GM23338 (cell line): ENCODE measurements at regions not wholly inside any gene's neighbourhood (a gene's known extent, or its start where the extent isn't known, plus 50 kb on each side); places are given as distances from the start of the nearest gene placed in this dataset.

Experiments
- ATAC-seq: fragments of 200-7000 bp; cut with Tn5 transposase; 3 replicates; pipeline ENCODE4 v1.9.1; 2020
- DNase-seq: peaks from one replicate; pipeline ENCODE4 v3.0.0-alpha.2; 2015; ENCODE audit warnings: low spot score
- H2AFZ ChIP-seq: fragments of 200-600 bp; sonication (generic); 2 replicates; pipeline ENCODE4 v1.8.0; 2016; ENCODE audit warnings: antibody characterized with exemption, mild to moderate bottlenecking, moderate library complexity
- H3F3A ChIP-seq: fragments of 200-600 bp; sonication (generic); replicated peaks from 2 replicates; pipeline ENCODE4 v1.8.0; 2017; ENCODE audit warnings: antibody characterized with exemption, mixed run types, low read depth
- H3K27ac ChIP-seq: fragments of 200-600 bp; sonication (generic); 2 replicates; pipeline ENCODE4 v1.6.1; 2016; ENCODE audit warnings: low read depth
- H3K27me3 ChIP-seq: fragments of 200-600 bp; sonication (generic); 2 replicates; pipeline ENCODE4 v1.8.0; 2016; ENCODE audit warnings: mild to moderate bottlenecking, mixed run types, moderate library complexity; ENCODE audit not compliant: insufficient read depth
- H3K36me3 ChIP-seq: fragments of 200-600 bp; sonication (generic); 2 replicates; pipeline ENCODE4 v1.8.0; 2016; ENCODE audit warnings: mild to moderate bottlenecking; ENCODE audit not compliant: insufficient read depth
- H3K4me1 ChIP-seq: fragments of 200-600 bp; sonication (generic); 2 replicates; pipeline ENCODE4 v1.8.0; 2016; ENCODE audit warnings: mild to moderate bottlenecking, moderate library complexity; ENCODE audit not compliant: insufficient read depth
- H3K4me2 ChIP-seq: fragments of 200-600 bp; sonication (generic); 2 replicates; pipeline ENCODE4 v1.7.1; 2017; ENCODE audit warnings: mixed run types
- H3K4me3 ChIP-seq: fragments of 200-600 bp; sonication (generic); 2 replicates; pipeline ENCODE4 v1.6.1; 2016; ENCODE audit warnings: mixed run types
- H3K79me2 ChIP-seq: fragments of 200-600 bp; sonication (generic); replicated peaks from 2 replicates; pipeline ENCODE4 v1.8.0; 2017; ENCODE audit warnings: mild to moderate bottlenecking; ENCODE audit not compliant: insufficient read depth
- H3K9me2 ChIP-seq: fragments of 200-600 bp; sonication (generic); 2 replicates; pipeline ENCODE4 v1.8.0; 2017; ENCODE audit not compliant: insufficient read depth
- H4K20me1 ChIP-seq: fragments of 200-600 bp; sonication (generic); replicated peaks from 2 replicates; pipeline ENCODE4 v1.8.0; 2017; ENCODE audit warnings: mild to moderate bottlenecking; ENCODE audit not compliant: insufficient read depth
- H3K27ac Mint-ChIP-seq: 2 replicates; pipeline ENCODE4 v1.8.0; 2020; ENCODE audit warnings: inconsistent platforms, mild to moderate bottlenecking, moderate library complexity, mixed read lengths
- H3K27me3 Mint-ChIP-seq: 3 replicates; pipeline ENCODE4 v1.8.0; 2022; ENCODE audit warnings: low read depth, mild to moderate bottlenecking, moderate library complexity, mixed read lengths, inconsistent platforms; ENCODE audit not compliant: insufficient read depth, poor library complexity
- H3K36me3 Mint-ChIP-seq: 3 replicates; pipeline ENCODE4 v1.8.0; 2021; ENCODE audit warnings: low read depth, mild to moderate bottlenecking, inconsistent platforms, moderate library complexity, mixed read lengths
- H3K4me1 Mint-ChIP-seq: 3 replicates; pipeline ENCODE4 v1.8.0; 2020; ENCODE audit warnings: mild to moderate bottlenecking, inconsistent platforms, mixed read lengths
- H3K4me3 Mint-ChIP-seq: 3 replicates; pipeline ENCODE4 v1.8.0; 2021; ENCODE audit warnings: moderate library complexity, mild to moderate bottlenecking, inconsistent platforms, mixed read lengths
- H3K9me3 Mint-ChIP-seq: 3 replicates; pipeline ENCODE4 v1.8.0; 2020; ENCODE audit warnings: moderate library complexity, mild to moderate bottlenecking, inconsistent platforms, mixed read lengths
- CREB1 ChIP-seq: fragments of 250-450 bp; sonication (Bioruptor Pico); IDR thresholded peaks from 2 replicates; pipeline ENCODE4 v1.5.0; 2020; ENCODE audit warnings: low read depth, mild to moderate bottlenecking, moderate library complexity
- EZH2 ChIP-seq: fragments of 200-600 bp; sonication (generic); IDR thresholded peaks from one replicate; pipeline ENCODE4 v1.8.0; 2017; ENCODE audit warnings: antibody characterized with exemption, mild to moderate bottlenecking, low read depth; ENCODE audit not compliant: unreplicated experiment
- EZH2phosphoT487 ChIP-seq: fragments of 200-600 bp; sonication (generic); IDR thresholded peaks from one replicate; pipeline ENCODE4 v1.8.1; 2018; ENCODE audit warnings: antibody characterized with exemption; ENCODE audit not compliant: unreplicated experiment
- JUNB ChIP-seq: IDR thresholded peaks from one replicate; pipeline ENCODE4 v1.6.1; 2016; ENCODE audit warnings: antibody characterized with exemption; ENCODE audit not compliant: unreplicated experiment
- NANOG ChIP-seq: IDR thresholded peaks from 2 replicates; pipeline ENCODE4 v1.6.1; 2016; ENCODE audit warnings: antibody characterized with exemption, borderline replicate concordance
- STAT1 ChIP-seq: IDR thresholded peaks from one replicate; pipeline ENCODE4 v1.6.1; 2016; ENCODE audit warnings: antibody characterized with exemption; ENCODE audit not compliant: unreplicated experiment
- ZNF114 ChIP-seq: fragments of 250-450 bp; sonication (Bioruptor Pico); IDR thresholded peaks from 2 replicates; pipeline ENCODE4 v1.5.0; 2020; ENCODE audit warnings: mild to moderate bottlenecking, moderate library complexity
- ZNF331 ChIP-seq: fragments of 250-450 bp; sonication (Bioruptor Pico); IDR thresholded peaks from 2 replicates; pipeline ENCODE4 v1.5.0; 2020; ENCODE audit warnings: low read depth, mild to moderate bottlenecking, moderate library complexity
- TF ChIP-seq, protein P1 (sequence below), 2 experiments: fragments of 200-600 bp in 1 of 2; sonication (generic) in 1 of 2; conservative IDR thresholded peaks; 2 replicates each; pipeline versions ENCODE4 v1.5.1 to v1.6.1; 2016 to 2017; ENCODE audit warnings: antibody characterized with exemption in 2 of 2, low read depth in 2 of 2, mild to moderate bottlenecking in 2 of 2, moderate library complexity in 1 of 2
- TF ChIP-seq, protein P2 (sequence below): IDR thresholded peaks from 2 replicates; pipeline ENCODE4 v1.6.1; 2016; ENCODE audit warnings: antibody characterized with exemption
- TF ChIP-seq, protein P3 (sequence below): IDR thresholded peaks from one replicate; pipeline ENCODE4 v1.6.1; 2018; ENCODE audit warnings: antibody characterized with exemption; ENCODE audit not compliant: unreplicated experiment

DNA sequence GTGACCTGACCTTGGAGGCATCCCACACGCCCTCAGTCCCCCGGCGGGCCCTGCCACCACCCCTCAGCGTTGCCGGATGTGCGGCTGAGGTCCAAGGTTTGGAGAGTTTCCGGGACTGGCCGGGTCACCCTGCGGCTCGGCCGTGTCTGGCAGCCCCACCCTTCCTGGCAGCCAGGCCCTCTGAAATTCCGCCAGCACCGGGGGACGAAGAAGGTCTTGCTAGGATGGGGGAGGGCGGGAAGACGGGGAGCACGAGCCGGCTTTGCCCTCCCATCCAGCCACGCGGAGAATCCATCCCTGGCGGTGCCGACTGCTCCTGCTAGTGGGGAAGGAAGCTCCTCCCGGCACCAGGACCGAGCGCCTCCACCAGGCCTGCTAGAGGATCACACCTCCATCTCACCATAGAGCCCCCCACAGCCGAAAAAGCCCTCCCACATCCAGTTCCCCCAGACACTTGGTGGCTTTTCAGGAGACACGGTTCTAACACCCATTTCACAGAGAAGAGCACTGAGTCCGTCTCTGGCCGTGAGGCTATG is 81.5 kb downstream of the CPN2 start:
- peaks cover 2% of the 10 kb centered on the region; the same call in 1 of the 2 replicates for H3F3A ChIP-seq
- peaks cover 3% of the 10 kb centered on the region for H3K9me3 Mint-ChIP-seq
- no peaks in the 10 kb centered on the region for H3K36me3 ChIP-seq
- no peak overlapping the region for H3K4me3 Mint-ChIP-seq
- peaks cover 17% of the 10 kb centered on the region for H3K27me3 Mint-ChIP-seq
- H3K36me3 Mint-ChIP-seq, result peaks cover under 1% of the 10 kb centered on the region; the same call in 2 of the 3 replicates
- H3K79me2 ChIP-seq, result no peaks in the 10 kb centered on the region
- H3K4me1 Mint-ChIP-seq, result peaks cover 27% of the 10 kb centered on the region
- peak overlapping the region; percentile 32; the same call in 1 of the 2 replicates for H3K4me2 ChIP-seq
- H3K4me1 ChIP-seq, result peaks cover 8% of the 10 kb centered on the region; the same call in 1 of the 2 replicates
- no peaks in the 10 kb centered on the region for H3K27me3 ChIP-seq
- no peak overlapping the region for H3K27ac ChIP-seq
- DNase-seq (peak; percentile 86), ATAC-seq (peak; percentile 88)
- no peak overlapping the region for H3K27ac Mint-ChIP-seq
- TF ChIP-seq, protein P1, sequence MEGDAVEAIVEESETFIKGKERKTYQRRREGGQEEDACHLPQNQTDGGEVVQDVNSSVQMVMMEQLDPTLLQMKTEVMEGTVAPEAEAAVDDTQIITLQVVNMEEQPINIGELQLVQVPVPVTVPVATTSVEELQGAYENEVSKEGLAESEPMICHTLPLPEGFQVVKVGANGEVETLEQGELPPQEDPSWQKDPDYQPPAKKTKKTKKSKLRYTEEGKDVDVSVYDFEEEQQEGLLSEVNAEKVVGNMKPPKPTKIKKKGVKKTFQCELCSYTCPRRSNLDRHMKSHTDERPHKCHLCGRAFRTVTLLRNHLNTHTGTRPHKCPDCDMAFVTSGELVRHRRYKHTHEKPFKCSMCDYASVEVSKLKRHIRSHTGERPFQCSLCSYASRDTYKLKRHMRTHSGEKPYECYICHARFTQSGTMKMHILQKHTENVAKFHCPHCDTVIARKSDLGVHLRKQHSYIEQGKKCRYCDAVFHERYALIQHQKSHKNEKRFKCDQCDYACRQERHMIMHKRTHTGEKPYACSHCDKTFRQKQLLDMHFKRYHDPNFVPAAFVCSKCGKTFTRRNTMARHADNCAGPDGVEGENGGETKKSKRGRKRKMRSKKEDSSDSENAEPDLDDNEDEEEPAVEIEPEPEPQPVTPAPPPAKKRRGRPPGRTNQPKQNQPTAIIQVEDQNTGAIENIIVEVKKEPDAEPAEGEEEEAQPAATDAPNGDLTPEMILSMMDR (conservative IDR thresholded peaks at IDR 0.05; ENCODE audit: low read depth in 2 of 2), result peak; percentile 58 to 77
- TF ChIP-seq NANOG (no peak), CREB1 (CRISPR knock-in tag) (peak; percentile 43; the same call in 1 of the 2 replicates)
- H2AFZ ChIP-seq, result peak overlapping the region; percentile 95
- no peaks in the 10 kb centered on the region for H4K20me1 ChIP-seq
- H3K4me3 ChIP-seq, result peak overlapping the region; percentile 30; the same call in 1 of the 2 replicates
- H3K9me2 ChIP-seq, result no peaks in the 10 kb centered on the region

DNA sequence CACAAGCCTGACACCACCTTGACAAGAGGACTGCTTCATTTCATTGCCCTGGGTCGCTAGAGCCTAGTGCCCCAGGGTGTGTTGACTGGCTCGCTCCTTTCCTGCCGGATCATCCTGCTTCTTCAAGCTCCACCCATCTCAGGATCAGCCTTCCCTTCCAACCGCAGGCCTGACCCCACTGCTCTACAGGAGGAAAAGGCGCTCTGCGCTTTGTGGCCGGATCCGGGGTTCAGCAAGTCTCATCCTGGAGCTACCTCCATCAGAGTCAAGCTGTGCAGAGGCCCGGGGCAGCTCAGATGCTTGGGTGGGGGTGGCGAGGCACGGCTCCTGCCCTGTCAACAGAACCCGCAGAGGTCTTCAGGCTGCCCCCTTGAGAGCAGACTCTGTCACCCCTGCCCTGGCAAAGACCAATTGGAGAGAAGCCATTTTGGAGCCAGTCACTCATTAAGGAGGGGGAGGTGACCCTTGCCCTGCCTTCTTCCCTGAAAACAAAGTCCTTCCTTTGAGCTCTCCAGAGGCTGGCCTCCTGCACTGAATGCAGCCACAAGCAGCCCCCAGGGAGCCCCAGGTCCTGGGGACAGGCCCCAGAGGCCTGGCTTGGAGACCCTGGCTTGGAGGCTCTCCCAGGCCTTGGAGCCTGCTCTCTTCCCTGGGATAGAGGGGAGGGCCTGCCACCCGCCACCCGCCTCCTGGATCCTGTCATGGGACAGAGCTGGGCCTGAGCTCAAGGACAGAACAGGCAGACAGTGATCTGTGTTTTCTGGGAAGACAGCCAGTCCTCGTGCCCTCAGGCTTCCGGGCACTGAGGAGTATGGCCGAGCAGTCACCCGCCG is 80.3 kb downstream of the CPN2 start:
- peak overlapping the region; percentile 74 for H2AFZ ChIP-seq
- TF ChIP-seq, protein P2, sequence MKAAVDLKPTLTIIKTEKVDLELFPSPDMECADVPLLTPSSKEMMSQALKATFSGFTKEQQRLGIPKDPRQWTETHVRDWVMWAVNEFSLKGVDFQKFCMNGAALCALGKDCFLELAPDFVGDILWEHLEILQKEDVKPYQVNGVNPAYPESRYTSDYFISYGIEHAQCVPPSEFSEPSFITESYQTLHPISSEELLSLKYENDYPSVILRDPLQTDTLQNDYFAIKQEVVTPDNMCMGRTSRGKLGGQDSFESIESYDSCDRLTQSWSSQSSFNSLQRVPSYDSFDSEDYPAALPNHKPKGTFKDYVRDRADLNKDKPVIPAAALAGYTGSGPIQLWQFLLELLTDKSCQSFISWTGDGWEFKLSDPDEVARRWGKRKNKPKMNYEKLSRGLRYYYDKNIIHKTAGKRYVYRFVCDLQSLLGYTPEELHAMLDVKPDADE, result no peak
- TF ChIP-seq, protein P3, sequence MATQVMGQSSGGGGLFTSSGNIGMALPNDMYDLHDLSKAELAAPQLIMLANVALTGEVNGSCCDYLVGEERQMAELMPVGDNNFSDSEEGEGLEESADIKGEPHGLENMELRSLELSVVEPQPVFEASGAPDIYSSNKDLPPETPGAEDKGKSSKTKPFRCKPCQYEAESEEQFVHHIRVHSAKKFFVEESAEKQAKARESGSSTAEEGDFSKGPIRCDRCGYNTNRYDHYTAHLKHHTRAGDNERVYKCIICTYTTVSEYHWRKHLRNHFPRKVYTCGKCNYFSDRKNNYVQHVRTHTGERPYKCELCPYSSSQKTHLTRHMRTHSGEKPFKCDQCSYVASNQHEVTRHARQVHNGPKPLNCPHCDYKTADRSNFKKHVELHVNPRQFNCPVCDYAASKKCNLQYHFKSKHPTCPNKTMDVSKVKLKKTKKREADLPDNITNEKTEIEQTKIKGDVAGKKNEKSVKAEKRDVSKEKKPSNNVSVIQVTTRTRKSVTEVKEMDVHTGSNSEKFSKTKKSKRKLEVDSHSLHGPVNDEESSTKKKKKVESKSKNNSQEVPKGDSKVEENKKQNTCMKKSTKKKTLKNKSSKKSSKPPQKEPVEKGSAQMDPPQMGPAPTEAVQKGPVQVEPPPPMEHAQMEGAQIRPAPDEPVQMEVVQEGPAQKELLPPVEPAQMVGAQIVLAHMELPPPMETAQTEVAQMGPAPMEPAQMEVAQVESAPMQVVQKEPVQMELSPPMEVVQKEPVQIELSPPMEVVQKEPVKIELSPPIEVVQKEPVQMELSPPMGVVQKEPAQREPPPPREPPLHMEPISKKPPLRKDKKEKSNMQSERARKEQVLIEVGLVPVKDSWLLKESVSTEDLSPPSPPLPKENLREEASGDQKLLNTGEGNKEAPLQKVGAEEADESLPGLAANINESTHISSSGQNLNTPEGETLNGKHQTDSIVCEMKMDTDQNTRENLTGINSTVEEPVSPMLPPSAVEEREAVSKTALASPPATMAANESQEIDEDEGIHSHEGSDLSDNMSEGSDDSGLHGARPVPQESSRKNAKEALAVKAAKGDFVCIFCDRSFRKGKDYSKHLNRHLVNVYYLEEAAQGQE, result no peak
- no peak for TF ChIP-seq JUNB
- no peak for TF ChIP-seq EZH2
- TF ChIP-seq, protein P1 (conservative IDR thresholded peaks at IDR 0.05; ENCODE audit: low read depth in 2 of 2), result no peak
- TF ChIP-seq NANOG, result no peak
- no peak for TF ChIP-seq EZH2phosphoT487
- no peak for TF ChIP-seq STAT1
- TF ChIP-seq CREB1 (CRISPR knock-in tag), result no peak
- no peak for TF ChIP-seq ZNF114 (CRISPR knock-in tag)
- TF ChIP-seq ZNF331 (CRISPR knock-in tag), result no peak
- ATAC-seq (peak; percentile 30), DNase-seq (no peak)
- no peak overlapping the region for H3K4me2 ChIP-seq
- H3K4me1 Mint-ChIP-seq, result peaks cover 35% of the 10 kb centered on the region
- H3K27ac Mint-ChIP-seq, result no peak overlapping the region; the same call in 1 of the 2 replicates
- H3F3A ChIP-seq, result peaks cover 12% of the 10 kb centered on the region
- no peaks in the 10 kb centered on the region for H3K9me2 ChIP-seq
- no peaks in the 10 kb centered on the region for H3K79me2 ChIP-seq
- H3K36me3 Mint-ChIP-seq, result peaks cover 11% of the 10 kb centered on the region
- H3K4me3 ChIP-seq, result no peak overlapping the region
- peaks cover 27% of the 10 kb centered on the region for H3K27me3 Mint-ChIP-seq
- peaks cover 10% of the 10 kb centered on the region; the same call in 1 of the 2 replicates for H3K4me1 ChIP-seq
- H3K27me3 ChIP-seq, result no peaks in the 10 kb centered on the region
- H3K36me3 ChIP-seq, result no peaks in the 10 kb centered on the region
- H3K4me3 Mint-ChIP-seq, result no peak overlapping the region
- no peak overlapping the region for H3K27ac ChIP-seq
- no peaks in the 10 kb centered on the region for H4K20me1 ChIP-seq
- H3K9me3 Mint-ChIP-seq, result peaks cover 15% of the 10 kb centered on the region
